Psoas muscle (tissue), 7 donors: ENCODE measurements at regions not wholly inside any gene's neighbourhood (a gene's known extent, or its start where the extent isn't known, plus 50 kb on each side); places are given as distances from the start of the nearest gene placed in this dataset.

Experiments
- ATAC-seq, 4 donors: fragments of 200-7000 bp; cut with Tn5 transposase; one replicate each; pipeline ENCODE4 v1.9.1; 2020; ENCODE audit warnings: moderate library complexity in 3 of 4, mild to moderate bottlenecking in 2 of 4
- DNase-seq, 2 donors: peaks; one replicate each; pipeline ENCODE4 v3.0.0-alpha.2; 2020
- H3K27ac ChIP-seq: fragments of 200-600 bp; one replicate; pipeline ENCODE4 v1.8.0; 2022
- H3K27me3 ChIP-seq, 3 donors: fragments of 200-600 bp in 1 of 3; one replicate each; pipeline versions ENCODE4 v1.6.1 to v1.8.0; 2013 to 2022; ENCODE audit warnings: low read length in 2 of 3, mild to moderate bottlenecking in 2 of 3, moderate library complexity in 1 of 3; ENCODE audit not compliant: insufficient read depth in 3 of 3
- H3K36me3 ChIP-seq, 2 donors: fragments of 200-600 bp in 1 of 2; one replicate each; pipeline versions ENCODE4 v1.6.1 to v1.8.0; 2013 to 2022; ENCODE audit warnings: low read depth in 1 of 2, mild to moderate bottlenecking in 1 of 2, moderate library complexity in 1 of 2; ENCODE audit not compliant: insufficient read depth in 1 of 2
- H3K4me1 ChIP-seq: fragments of 200-600 bp; one replicate; pipeline ENCODE4 v1.8.0; 2022
- H3K4me3 ChIP-seq: fragments of 200-600 bp; one replicate; pipeline ENCODE4 v1.8.0; 2022; ENCODE audit warnings: mild to moderate bottlenecking
- H3K9me3 ChIP-seq: fragments of 200-600 bp; one replicate; pipeline ENCODE4 v1.8.0; 2022
- WGBS, 3 donors: extraction: QIAGEN DNeasy Blood & Tissue Kit; methylation state at CpG; one replicate each; pipeline versions ENCODE4 v1.1.6 to v1.1.7; 2013; 5-methylcytosine and 5-hydroxymethylcytosine counted together
- intact Hi-C, 2 donors: fragments of 100-400 bp; cut with DNase I; formaldehyde crosslinking; loops; one replicate each; pipeline versions ENCODE4 v1.11.0 to v1.14.2; 2022
- TF ChIP-seq, protein P1 (sequence below): fragments of 200-600 bp; IDR thresholded peaks from one replicate; pipeline ENCODE4 v1.8.0; 2022; ENCODE audit warnings: antibody characterized with exemption
- donor health status: healthy with polysubstance abuse.
- donor health status: DM: no; HTN: no; CAD: no; lungs with moderate emphysema.
- donor health status: Bipolar disorder and iron deficiency.
- donor health status: healthy.
- donor health status: DM: yes; HTN: yes; CAD: no.
- donor health status: DM: no; HTN: no; CAD: no.
- donor health status: DM: yes; HTN: yes; CAD: no.

DNA sequence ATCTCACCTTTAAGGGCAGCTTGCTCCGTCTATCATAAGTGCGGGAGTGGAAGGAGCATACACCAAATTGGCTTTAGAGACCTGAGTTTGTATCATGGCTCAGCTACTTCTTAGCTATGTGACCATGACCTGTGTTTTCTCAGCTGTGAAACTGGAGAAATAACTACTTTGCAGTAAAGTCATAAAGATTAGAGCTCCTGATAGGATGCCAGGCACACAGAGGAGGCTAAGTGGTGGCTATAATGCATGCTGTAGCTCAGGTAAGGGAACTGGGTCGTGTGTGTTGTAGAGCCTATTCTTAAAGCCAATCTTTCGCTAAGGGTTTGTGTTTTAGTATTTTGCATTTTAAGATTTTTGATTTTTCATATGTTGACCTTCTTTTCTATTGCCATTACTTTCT lies 451.5 kb upstream of the MAN1A1 start:
- TF ChIP-seq, protein P1, sequence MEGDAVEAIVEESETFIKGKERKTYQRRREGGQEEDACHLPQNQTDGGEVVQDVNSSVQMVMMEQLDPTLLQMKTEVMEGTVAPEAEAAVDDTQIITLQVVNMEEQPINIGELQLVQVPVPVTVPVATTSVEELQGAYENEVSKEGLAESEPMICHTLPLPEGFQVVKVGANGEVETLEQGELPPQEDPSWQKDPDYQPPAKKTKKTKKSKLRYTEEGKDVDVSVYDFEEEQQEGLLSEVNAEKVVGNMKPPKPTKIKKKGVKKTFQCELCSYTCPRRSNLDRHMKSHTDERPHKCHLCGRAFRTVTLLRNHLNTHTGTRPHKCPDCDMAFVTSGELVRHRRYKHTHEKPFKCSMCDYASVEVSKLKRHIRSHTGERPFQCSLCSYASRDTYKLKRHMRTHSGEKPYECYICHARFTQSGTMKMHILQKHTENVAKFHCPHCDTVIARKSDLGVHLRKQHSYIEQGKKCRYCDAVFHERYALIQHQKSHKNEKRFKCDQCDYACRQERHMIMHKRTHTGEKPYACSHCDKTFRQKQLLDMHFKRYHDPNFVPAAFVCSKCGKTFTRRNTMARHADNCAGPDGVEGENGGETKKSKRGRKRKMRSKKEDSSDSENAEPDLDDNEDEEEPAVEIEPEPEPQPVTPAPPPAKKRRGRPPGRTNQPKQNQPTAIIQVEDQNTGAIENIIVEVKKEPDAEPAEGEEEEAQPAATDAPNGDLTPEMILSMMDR = no peak
- intact Hi-C loops = no loop called here
- no peak overlapping the region for H3K27ac ChIP-seq
- DNase-seq = no peak
- no peak for ATAC-seq
- H3K36me3 ChIP-seq = no peaks in the 10 kb centered on the region
- no peaks in the 10 kb centered on the region for H3K4me1 ChIP-seq
- H3K4me3 ChIP-seq = no peak overlapping the region
- whole genome bisulfite sequencing, 3 donors = 73 to 84% (median 82%) methylated on average over 4 of the region's 4 CpGs
- H3K27me3 ChIP-seq = peaks cover 0 to 2% (median 0%) of the 10 kb centered on the region in 3 donors
- H3K9me3 ChIP-seq = no peaks in the 10 kb centered on the region

DNA sequence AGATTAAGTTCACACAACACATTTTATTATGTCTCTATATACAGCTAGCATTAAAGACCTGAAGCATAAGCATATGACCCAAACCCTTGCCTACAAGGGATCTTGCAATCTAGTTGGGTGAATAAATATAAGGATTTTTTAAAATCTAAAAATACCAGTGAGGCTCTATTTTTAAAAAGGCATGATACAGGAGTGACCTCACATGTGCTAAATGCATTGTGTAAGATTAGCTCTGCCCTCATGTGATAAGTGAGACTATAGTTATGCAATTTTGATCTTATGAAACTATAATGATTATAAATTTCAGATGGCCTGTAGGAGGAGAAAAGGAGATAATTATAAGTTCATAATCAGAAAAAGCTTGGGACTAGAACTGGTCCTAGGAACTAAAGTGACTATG lies 451.0 kb upstream of the MAN1A1 start:
- TF ChIP-seq, protein P1 = no peak

DNA sequence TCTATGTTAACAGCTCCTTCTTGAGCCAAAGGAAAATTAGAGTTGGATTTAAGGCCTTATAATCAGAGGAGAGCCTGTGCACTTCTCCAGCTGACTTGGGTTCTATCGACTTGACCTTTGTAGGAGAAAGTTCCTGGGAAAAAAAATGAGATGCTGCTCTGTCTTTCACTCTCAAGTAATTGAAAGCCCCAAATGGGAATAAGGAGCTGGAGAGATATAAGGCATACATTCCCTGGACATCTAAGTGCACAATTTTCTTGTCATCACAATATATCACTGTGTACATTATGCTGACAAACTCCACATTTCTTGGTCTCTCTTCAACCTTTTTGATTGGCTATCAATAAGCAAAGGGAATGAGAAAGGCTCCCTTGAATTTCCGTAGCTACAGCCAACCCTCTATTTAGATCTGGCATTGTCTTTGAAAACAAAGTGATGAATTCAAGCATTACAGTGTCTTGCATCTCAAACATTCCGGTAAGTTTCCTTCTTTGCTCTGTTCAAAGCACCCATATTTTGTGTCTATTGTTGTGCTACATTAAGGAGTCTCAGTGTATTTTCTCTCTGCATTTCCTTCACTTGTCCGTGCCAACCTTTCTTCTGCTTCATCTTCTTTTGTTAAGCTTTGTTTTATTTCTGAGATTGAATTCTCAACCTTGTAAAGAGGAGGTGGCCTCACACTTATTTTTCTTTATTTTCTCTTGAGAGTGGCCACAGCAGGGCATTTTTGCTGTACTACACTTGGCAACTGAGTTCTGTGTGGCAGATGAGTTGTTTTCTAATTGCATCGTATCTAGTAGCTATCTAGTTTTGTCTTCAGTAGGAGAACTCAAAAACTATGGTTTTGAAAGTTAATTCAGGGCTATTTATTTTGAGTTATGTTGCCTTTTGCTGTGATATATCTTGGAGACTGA lies 450.3 kb upstream of the MAN1A1 start:
- Histone ChIP-seq H3K4me3 (no peak overlapping the region), H3K36me3 (no peaks in the 10 kb centered on the region), H3K4me1 (no peaks in the 10 kb centered on the region), H3K27ac (no peak overlapping the region), H3K27me3 (peaks cover 0 to 2% (median 0%) of the 10 kb centered on the region in 3 donors), H3K9me3 (no peaks in the 10 kb centered on the region)
- WGBS, 3 donors = 70 to 78% (median 71%) methylated on average over 5 of the region's 5 CpGs
- intact Hi-C loops = no loop called here
- ATAC-seq = no peak
- TF ChIP-seq, protein P1 = no peak
- no peak for DNase-seq

More for the DNA sequence above, 451.0 kb upstream of the MAN1A1 start:
- ATAC-seq (no peak), DNase-seq (no peak)
- Histone ChIP-seq H3K4me1 (no peaks in the 10 kb centered on the region), H3K27ac (no peak overlapping the region), H3K9me3 (no peaks in the 10 kb centered on the region), H3K36me3 (no peaks in the 10 kb centered on the region), H3K4me3 (no peak overlapping the region), H3K27me3 (peaks cover 0 to 2% (median 0%) of the 10 kb centered on the region in 3 donors)
- intact Hi-C loops = no loop called here

DNA sequence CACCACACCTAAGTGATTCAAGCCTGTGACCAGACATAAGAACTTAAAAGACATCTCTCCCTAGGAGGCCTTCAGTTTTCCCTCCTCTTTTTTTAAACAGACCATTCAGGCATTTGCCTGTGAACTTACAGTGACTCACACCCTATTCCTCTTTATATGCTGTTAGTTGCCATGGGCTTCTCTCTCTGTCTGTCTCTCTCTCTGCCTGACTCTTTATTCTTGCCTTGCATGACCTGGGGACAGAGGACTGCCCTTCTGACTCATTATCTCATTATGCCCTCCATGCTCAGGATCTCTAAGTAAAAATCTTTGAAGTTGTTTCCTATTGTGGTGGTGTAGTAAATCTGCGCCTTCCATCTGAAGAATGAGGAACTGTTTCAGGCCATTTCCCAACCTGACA lies 442.2 kb upstream of the MAN1A1 start:
- no peaks in the 10 kb centered on the region for H3K36me3 ChIP-seq
- H3K9me3 ChIP-seq = no peaks in the 10 kb centered on the region
- TF ChIP-seq, protein P1 = no peak
- no peak overlapping the region for H3K27ac ChIP-seq
- H3K4me1 ChIP-seq = no peaks in the 10 kb centered on the region
- H3K27me3 ChIP-seq = no peaks in the 10 kb centered on the region
- intact Hi-C loops = no loop called here
- H3K4me3 ChIP-seq = no peak overlapping the region
- no peak for ATAC-seq
- WGBS, 3 donors = 86 to 97% (median 92%) methylated on average over 1 of the region's 1 CpG
- DNase-seq = no peak
